ENCODE measurements at regions not wholly inside any gene's neighbourhood (a gene's known extent, or its start where the extent isn't known, plus 50 kb on each side); places are given as distances from the start of the nearest gene placed in this dataset.

DNA sequence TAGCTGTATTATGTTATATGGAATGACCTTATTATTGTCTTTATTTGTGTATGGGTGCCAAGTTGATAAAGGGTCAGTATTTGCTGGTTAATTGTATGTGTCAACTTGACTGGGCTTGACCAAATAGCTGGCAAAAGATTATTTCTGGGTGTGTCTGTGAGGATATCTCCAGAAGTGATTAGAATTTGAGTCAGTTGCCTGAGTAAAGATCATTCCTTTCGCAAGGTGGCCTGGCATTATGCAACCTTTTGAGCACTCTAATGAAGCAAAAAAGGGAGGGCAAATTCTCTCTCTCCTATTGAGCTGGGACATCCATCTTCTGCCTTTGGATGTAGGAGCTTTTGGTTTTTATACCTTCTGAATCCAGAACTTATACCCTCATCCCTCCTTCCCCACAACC lies 82.2 kb downstream of the ATXN7L3B start:
- H3K27ac ChIP-seq (ENCODE audit: low read length) = no peak overlapping the region
- no TSS peak for BruUV-seq (replicated peaks)
- POLR2A ChIA-PET = no interaction called here

DNA sequence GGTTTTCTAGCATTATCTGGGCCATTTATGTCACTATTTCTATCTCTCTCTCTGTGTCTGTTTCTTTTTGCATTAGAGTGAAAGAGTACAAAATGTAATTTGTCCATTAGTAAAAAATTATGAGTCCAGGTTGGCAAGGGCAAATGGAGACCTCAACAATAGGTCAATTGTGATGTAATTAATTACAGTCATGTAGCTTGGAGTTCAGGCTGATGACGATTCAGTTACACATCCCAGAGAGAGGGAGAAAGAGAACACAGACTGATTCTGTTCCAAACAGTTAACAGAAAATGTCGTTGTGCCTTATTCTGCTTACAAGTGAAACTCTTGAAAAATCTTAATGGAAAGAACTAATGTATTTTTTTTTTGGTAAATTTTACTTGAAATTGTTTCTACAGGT lies 83.3 kb downstream of the ATXN7L3B start:
- DNase-seq (ENCODE audit: low read depth, low spot score) (no peak), ATAC-seq (no peak)
- no peaks in the 10 kb centered on the region for H3K36me3 ChIP-seq (ENCODE audit: control insufficient read depth, insufficient read depth, low read length)
- H3K4me1 ChIP-seq (ENCODE audit: control insufficient read depth, insufficient read depth, low read length) = no peaks in the 10 kb centered on the region
- H3K27me3 ChIP-seq (ENCODE audit: control insufficient read depth, insufficient read depth, low read length) = no peaks in the 10 kb centered on the region; the same call in 1 of the 2 replicates
- no peak overlapping the region for H3K4me3 ChIP-seq (ENCODE audit: low read depth in 2 of 2, low read length in 2 of 2)
- ChIA-PET CTCF (no interaction called here), POLR2A (no interaction called here)
- no peaks in the 10 kb centered on the region for H3K9me3 ChIP-seq (ENCODE audit: control insufficient read depth, insufficient read depth, low read depth, low read length)
- intact Hi-C loops (cut with micrococcal nuclease; ENCODE audit: unreplicated experiment) = no loop called here
- TF ChIP-seq, protein P1, sequence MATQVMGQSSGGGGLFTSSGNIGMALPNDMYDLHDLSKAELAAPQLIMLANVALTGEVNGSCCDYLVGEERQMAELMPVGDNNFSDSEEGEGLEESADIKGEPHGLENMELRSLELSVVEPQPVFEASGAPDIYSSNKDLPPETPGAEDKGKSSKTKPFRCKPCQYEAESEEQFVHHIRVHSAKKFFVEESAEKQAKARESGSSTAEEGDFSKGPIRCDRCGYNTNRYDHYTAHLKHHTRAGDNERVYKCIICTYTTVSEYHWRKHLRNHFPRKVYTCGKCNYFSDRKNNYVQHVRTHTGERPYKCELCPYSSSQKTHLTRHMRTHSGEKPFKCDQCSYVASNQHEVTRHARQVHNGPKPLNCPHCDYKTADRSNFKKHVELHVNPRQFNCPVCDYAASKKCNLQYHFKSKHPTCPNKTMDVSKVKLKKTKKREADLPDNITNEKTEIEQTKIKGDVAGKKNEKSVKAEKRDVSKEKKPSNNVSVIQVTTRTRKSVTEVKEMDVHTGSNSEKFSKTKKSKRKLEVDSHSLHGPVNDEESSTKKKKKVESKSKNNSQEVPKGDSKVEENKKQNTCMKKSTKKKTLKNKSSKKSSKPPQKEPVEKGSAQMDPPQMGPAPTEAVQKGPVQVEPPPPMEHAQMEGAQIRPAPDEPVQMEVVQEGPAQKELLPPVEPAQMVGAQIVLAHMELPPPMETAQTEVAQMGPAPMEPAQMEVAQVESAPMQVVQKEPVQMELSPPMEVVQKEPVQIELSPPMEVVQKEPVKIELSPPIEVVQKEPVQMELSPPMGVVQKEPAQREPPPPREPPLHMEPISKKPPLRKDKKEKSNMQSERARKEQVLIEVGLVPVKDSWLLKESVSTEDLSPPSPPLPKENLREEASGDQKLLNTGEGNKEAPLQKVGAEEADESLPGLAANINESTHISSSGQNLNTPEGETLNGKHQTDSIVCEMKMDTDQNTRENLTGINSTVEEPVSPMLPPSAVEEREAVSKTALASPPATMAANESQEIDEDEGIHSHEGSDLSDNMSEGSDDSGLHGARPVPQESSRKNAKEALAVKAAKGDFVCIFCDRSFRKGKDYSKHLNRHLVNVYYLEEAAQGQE (IDR thresholded peaks at IDR 0.05; ENCODE audit: insufficient read depth in 1 of 2, low read depth in 2 of 2, low read length in 1 of 2) = no peak
- TF ChIP-seq SIN3A (IDR thresholded peaks at IDR 0.05; ENCODE audit: borderline replicate concordance, insufficient read depth, low read depth, low read length) (no peak), TCF7L2 (IDR thresholded peaks at IDR 0.05; ENCODE audit: low read depth, low read length) (no peak), POLR2AphosphoS5 (IDR thresholded peaks at IDR 0.05; ENCODE audit: low read depth, low read length) (no peak)
- TF ChIP-seq, protein P2, sequence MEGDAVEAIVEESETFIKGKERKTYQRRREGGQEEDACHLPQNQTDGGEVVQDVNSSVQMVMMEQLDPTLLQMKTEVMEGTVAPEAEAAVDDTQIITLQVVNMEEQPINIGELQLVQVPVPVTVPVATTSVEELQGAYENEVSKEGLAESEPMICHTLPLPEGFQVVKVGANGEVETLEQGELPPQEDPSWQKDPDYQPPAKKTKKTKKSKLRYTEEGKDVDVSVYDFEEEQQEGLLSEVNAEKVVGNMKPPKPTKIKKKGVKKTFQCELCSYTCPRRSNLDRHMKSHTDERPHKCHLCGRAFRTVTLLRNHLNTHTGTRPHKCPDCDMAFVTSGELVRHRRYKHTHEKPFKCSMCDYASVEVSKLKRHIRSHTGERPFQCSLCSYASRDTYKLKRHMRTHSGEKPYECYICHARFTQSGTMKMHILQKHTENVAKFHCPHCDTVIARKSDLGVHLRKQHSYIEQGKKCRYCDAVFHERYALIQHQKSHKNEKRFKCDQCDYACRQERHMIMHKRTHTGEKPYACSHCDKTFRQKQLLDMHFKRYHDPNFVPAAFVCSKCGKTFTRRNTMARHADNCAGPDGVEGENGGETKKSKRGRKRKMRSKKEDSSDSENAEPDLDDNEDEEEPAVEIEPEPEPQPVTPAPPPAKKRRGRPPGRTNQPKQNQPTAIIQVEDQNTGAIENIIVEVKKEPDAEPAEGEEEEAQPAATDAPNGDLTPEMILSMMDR (IDR thresholded peaks at IDR 0.05) = no peak
- H3K27ac ChIP-seq (ENCODE audit: low read length) = no peak overlapping the region
- in situ Hi-C loops (cut with HindIII; ENCODE audit: low pct_unique_long_range_greater_than_20kb, low sequenced_read_pairs) = no loop called here
- BruUV-seq (replicated peaks) = no TSS peak

More for the DNA sequence above, 82.2 kb downstream of the ATXN7L3B start:
- no peaks in the 10 kb centered on the region for H3K9me3 ChIP-seq (ENCODE audit: control insufficient read depth, insufficient read depth, low read depth, low read length)
- TF ChIP-seq SIN3A (IDR thresholded peaks at IDR 0.05; ENCODE audit: borderline replicate concordance, insufficient read depth, low read depth, low read length) (no peak), TCF7L2 (IDR thresholded peaks at IDR 0.05; ENCODE audit: low read depth, low read length) (no peak), POLR2AphosphoS5 (IDR thresholded peaks at IDR 0.05; ENCODE audit: low read depth, low read length) (no peak)
- TF ChIP-seq, protein P1 (IDR thresholded peaks at IDR 0.05; ENCODE audit: insufficient read depth in 1 of 2, low read depth in 2 of 2, low read length in 1 of 2) = no peak
- TF ChIP-seq, protein P2 (IDR thresholded peaks at IDR 0.05) = no peak
- H3K36me3 ChIP-seq (ENCODE audit: control insufficient read depth, insufficient read depth, low read length) = no peaks in the 10 kb centered on the region
- no peaks in the 10 kb centered on the region for H3K4me1 ChIP-seq (ENCODE audit: control insufficient read depth, insufficient read depth, low read length)
- H3K27me3 ChIP-seq (ENCODE audit: control insufficient read depth, insufficient read depth, low read length) = no peaks in the 10 kb centered on the region; the same call in 1 of the 2 replicates
- DNase-seq (ENCODE audit: low read depth, low spot score) = no peak
- intact Hi-C loops (cut with micrococcal nuclease; ENCODE audit: unreplicated experiment) = no loop called here
- H3K4me3 ChIP-seq (ENCODE audit: low read depth in 2 of 2, low read length in 2 of 2) = no peak overlapping the region
- CTCF ChIA-PET = no interaction called here
- in situ Hi-C loops (cut with HindIII; ENCODE audit: low pct_unique_long_range_greater_than_20kb, low sequenced_read_pairs) = no loop called here
- no peak for ATAC-seq
